ENCODE measurements at regions not wholly inside any gene's neighbourhood (a gene's known extent, or its start where the extent isn't known, plus 50 kb on each side); places are given as distances from the start of the nearest gene placed in this dataset.
"Not testable (repeated sequence)": the region's sequence is repeated elsewhere in the genome, so short reads cannot be mapped to it uniquely, and the experiment has no call there.

DNA sequence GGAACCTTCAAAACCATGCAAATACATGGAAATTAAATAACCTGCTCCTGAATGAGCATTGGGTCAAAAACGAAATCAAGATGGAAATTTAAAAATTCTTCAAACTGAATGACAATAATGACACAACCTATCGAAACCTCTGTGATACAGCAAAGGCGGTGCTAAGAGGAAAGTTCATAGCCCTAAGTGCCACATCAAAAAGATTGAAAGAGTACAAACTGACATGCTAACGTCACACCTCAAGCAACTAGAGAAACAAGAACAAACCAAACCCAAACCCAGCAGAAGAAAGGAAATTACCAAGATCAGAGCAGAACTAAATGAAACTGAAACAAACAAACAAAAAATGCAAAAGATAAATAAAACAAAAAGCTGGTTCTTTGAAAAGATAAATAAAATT lies 283.5 kb downstream of the SOX4 start:
- POLR2A ChIA-PET; H3K36me3 Mint-ChIP-seq (ENCODE audit: low read depth); CTCF ChIA-PET; H3K4me1 Mint-ChIP-seq; DNase-seq; H3K4me3 Mint-ChIP-seq; H3K27ac Mint-ChIP-seq; H3K27me3 Mint-ChIP-seq: not testable (repeated sequence)
- peaks cover 17% of the 10 kb centered on the region for H3K9me3 Mint-ChIP-seq

DNA sequence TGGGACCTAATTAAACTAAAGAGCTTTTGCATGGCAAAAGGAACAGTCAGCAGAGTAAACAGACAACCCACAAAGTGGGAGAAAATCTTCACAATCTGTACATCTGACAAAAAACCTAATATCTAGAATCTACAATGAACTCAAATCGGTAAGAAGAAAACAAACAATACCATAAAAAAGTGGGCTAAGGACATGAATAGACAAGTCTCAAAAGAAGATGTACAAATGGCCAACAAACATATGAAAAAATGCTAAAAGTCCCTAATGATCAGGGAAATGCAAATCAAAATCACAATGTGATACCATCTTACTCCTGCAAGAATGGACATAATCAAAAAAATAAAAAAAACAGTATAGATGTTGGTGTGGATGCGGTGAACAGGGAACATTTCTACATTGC lies 286.7 kb downstream of the SOX4 start:
- H3K4me1 Mint-ChIP-seq, DNase-seq, CTCF ChIA-PET: not testable (repeated sequence)

DNA sequence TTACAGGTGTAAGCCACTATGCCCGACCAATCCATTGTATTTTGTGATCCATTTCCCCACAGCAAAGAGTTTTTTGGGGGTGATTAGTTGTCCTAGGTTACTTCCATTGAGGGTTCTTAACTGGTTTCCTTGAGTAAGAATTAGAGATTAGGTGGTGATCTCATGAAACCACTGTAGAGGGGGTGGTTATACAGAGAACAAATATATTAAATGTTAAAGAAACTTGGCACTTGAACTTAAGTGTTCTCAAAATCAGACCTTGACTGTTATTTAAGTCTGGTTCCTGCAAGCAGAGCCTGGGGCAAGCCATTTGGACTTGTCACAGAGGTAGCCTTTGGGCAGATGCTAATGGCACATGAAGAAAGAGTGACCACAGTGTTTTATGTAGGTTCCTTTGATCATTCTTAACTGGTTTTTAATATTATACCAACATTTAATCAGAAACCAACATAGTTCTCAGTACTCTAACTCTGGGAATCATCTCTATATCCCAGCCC lies 288.5 kb downstream of the SOX4 start:
- H3K27ac Mint-ChIP-seq = no peak overlapping the region
- H3K9me3 Mint-ChIP-seq = peaks cover 20% of the 10 kb centered on the region
- peaks cover 2% of the 10 kb centered on the region for H3K4me1 Mint-ChIP-seq
- ChIA-PET POLR2A (no interaction called here), CTCF (no interaction called here)
- no peak for DNase-seq
- H3K27me3 Mint-ChIP-seq = no peaks in the 10 kb centered on the region
- H3K36me3 Mint-ChIP-seq (ENCODE audit: low read depth) = no peaks in the 10 kb centered on the region
- no peak overlapping the region for H3K4me3 Mint-ChIP-seq

More for the DNA sequence above, 286.7 kb downstream of the SOX4 start:
- H3K36me3 Mint-ChIP-seq (ENCODE audit: low read depth); H3K27me3 Mint-ChIP-seq; H3K4me3 Mint-ChIP-seq; POLR2A ChIA-PET; H3K27ac Mint-ChIP-seq: not testable (repeated sequence)
- peaks cover 20% of the 10 kb centered on the region for H3K9me3 Mint-ChIP-seq

DNA sequence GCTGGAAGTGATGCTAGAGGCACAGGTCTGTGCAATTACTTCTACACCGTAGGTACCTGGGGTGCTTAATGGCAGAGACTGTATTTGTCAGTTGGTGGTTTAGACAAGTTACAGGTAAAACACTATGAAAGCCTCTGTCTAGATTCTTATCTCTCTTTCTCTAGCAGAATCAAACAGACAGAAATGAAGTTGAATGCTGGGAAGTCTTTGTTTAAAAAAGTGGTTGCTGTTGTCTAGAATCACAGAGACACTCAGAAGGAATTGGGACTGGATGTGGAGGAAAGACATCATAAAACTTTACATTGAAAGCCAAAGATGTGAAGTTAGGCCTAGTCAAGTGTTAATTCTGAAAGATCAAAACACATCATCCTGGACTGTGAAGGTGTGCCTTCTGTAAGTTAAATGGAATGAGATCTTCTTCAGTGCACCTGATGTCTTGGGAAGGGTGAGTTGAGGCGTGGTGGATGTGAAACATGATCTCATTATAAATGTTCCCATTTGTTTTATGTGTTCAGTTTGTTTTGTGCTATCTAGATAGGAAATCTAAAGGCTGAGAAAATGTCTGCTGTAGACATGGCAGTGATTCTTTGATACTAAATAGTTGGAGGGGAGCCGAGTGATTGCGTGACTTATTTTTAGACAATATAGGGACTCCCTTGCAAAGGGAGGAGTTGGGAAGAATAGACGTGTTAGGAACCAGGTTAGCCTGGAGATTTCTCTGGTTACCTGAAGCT lies 290.2 kb downstream of the SOX4 start:
- Mint-ChIP-seq H3K4me3 (no peak overlapping the region), H3K27ac (no peak overlapping the region), H3K9me3 (peaks cover 18% of the 10 kb centered on the region), H3K27me3 (no peaks in the 10 kb centered on the region), H3K36me3 (ENCODE audit: low read depth) (no peaks in the 10 kb centered on the region), H3K4me1 (no peaks in the 10 kb centered on the region)
- ChIA-PET CTCF (no interaction called here), POLR2A (no interaction called here)
- no peak for DNase-seq

DNA sequence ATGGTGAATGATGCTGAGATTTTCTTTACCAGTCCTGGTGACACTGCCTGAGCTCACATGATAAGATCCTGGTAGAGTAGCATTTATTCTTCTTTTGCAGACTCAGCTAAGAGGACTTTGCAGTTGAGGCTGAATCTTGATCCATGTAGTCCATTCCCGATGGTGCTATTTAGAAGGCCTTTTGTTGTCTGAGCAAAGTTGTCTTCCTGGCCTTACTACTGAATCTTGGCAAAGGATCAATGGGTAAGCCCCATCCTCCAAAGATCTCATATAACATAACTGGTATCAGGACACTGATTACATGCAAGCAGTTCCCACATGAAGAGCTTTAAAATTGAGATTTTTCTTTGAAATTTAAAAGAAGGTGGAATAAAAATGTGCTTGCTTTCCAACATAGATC lies 291.6 kb downstream of the SOX4 start:
- ChIA-PET POLR2A (no interaction called here), CTCF (no interaction called here)
- Mint-ChIP-seq H3K27ac (no peak overlapping the region), H3K9me3 (peaks cover 13% of the 10 kb centered on the region), H3K27me3 (no peaks in the 10 kb centered on the region), H3K4me3 (no peak overlapping the region), H3K4me1 (no peaks in the 10 kb centered on the region), H3K36me3 (ENCODE audit: low read depth) (no peaks in the 10 kb centered on the region)
- DNase-seq = no peak

DNA sequence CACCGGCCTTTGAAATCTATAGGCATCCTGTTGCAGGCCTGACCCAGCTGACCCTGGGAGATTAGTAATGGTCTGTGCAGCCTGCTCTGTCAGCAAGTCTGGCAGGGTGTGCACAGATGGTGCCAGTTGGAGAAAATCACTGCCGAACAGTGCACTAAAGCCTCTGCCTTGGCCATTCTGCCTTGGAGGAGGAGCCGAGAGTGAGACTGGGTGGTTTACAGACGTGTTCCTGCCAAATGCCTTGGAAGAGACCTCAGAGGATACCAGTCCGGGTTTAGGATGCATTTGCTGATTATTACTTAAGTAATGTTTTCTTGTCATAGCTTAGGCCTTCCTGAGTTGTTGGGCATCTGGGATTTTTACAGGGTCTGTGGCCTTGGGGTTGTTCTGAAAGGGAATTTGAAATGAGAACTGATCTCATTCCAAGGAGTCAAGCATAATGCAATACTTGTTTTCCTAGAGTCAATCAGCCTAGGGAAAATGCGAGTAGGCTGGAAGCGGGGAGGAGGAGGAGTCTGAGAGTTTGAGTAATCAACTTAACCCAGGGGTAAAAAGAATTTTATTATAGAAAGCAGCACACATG lies 292.1 kb downstream of the SOX4 start:
- DNase-seq = no peak
- POLR2A ChIA-PET = no interaction called here
- Mint-ChIP-seq H3K4me1 (no peaks in the 10 kb centered on the region), H3K9me3 (peaks cover 7% of the 10 kb centered on the region), H3K27ac (no peak overlapping the region), H3K4me3 (no peak overlapping the region), H3K27me3 (no peaks in the 10 kb centered on the region), H3K36me3 (ENCODE audit: low read depth) (no peaks in the 10 kb centered on the region)
- CTCF ChIA-PET = no interaction called here

DNA sequence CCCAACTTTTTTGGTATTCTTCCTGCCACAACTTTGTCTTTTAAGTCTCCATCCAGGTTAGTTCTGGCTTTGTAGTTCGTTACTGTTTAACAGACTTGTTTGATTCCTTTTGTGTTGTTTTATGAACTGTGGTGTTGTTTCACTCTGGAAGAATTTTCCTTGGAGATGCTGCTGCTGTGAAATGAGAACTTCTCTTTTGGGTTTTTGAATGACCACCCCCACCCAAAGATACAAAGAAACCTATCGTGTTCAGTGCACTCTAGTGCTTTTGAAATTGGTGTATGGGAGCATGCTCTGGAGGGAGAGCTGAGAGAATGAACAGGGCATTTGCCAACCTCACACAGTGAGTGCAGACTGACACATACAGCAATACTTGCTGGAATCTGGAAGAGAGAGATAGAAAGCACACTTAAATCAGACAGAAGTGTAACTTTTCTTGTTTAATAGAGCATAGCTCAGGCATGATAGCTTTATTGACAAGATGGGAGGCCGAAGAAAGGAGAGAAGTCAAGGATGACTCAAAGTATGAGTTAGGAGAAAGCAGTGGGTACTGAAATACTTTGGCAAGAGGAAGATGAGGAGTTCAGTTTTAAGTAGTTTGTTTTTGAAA lies 293.1 kb downstream of the SOX4 start:
- Mint-ChIP-seq H3K4me1 (no peaks in the 10 kb centered on the region), H3K36me3 (ENCODE audit: low read depth) (no peaks in the 10 kb centered on the region), H3K9me3 (peaks cover 7% of the 10 kb centered on the region), H3K27ac (no peak overlapping the region), H3K4me3 (no peak overlapping the region), H3K27me3 (no peaks in the 10 kb centered on the region)
- ChIA-PET POLR2A (no interaction called here), CTCF (no interaction called here)
- no peak for DNase-seq

DNA sequence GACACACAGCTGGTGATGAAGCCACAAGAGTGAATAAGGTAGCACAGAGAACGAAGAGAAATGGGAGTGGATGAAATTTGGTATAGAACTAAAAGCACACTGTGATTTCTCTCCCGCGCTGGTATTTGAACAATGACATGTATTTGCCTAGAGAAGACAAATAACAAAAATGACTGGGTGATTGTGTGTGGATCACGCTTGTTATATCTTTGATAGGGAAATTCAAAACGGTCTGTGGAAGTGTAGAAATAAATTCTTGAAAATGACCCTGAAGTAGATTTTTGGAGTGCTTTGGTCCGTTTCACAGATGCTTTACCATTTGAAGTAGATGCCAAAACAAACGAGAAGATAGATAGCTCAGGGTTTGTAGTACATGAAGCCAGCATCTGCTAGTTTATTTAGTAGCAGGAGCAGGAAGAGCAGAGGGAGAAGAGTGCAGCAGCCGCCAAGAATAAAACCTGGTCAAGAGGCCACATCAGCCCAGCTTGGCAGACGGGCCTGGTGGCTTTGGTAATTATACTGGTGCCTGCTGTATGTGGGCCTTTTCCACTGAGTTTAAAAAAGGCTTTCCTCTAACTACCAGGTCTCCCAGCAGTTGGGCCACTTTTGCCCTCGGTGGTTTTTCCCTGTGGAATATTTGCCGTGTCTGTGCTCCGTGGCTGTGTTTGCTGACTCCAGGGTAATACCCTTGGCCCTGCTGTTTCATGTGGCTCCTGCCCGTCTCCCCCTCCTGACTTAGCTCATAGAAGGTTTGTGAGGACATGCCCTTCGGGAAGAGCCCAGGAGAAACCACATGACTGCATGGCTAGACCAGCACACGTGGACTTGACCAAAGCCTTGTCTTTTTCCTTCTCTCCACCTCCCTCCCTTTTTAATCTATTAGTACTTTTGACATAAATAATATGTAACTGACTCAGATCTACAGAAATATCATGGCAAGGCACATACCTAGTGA lies 294.0 kb downstream of the SOX4 start:
- ChIA-PET POLR2A (no interaction called here), CTCF (no interaction called here)
- Mint-ChIP-seq H3K27ac (no peak overlapping the region), H3K9me3 (peaks cover 7% of the 10 kb centered on the region), H3K4me1 (no peaks in the 10 kb centered on the region), H3K27me3 (no peaks in the 10 kb centered on the region), H3K4me3 (no peak overlapping the region), H3K36me3 (ENCODE audit: low read depth) (no peaks in the 10 kb centered on the region)
- DNase-seq = no peak

DNA sequence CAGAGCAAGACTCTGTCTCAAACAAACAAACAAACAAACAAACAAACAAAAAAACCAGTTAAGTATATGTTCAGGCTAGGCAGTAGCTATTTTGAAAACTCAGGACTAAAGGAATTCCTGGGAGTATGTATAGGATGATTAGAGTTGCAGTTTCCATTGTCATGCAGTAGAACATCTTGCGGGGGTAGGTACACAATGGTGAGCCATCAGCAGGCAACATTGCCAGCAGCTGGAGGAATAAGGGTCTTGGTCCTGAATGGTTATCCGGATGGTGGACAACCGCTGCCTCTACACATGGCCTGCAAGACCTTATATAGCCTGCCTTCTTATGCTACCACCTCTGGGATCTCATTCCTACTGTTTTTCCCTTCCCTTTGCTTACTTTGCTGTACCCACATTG lies 297.5 kb downstream of the SOX4 start:
- Mint-ChIP-seq H3K9me3 (peaks cover 7% of the 10 kb centered on the region), H3K27ac (no peak overlapping the region), H3K4me1 (no peaks in the 10 kb centered on the region), H3K4me3 (no peak overlapping the region), H3K36me3 (ENCODE audit: low read depth) (no peaks in the 10 kb centered on the region), H3K27me3 (no peaks in the 10 kb centered on the region)
- no peak for DNase-seq
- ChIA-PET POLR2A (no interaction called here), CTCF (no interaction called here)

- no peaks in the 10 kb centered on the region for H3K27me3 Mint-ChIP-seq
- H3K27ac Mint-ChIP-seq = no peak overlapping the region
- peaks cover 7% of the 10 kb centered on the region for H3K9me3 Mint-ChIP-seq
- ChIA-PET POLR2A (no interaction called here), CTCF (no interaction called here)
- no peak for DNase-seq
- H3K36me3 Mint-ChIP-seq (ENCODE audit: low read depth) = no peaks in the 10 kb centered on the region
- H3K4me3 Mint-ChIP-seq = no peak overlapping the region
- no peaks in the 10 kb centered on the region for H3K4me1 Mint-ChIP-seq
These were observed 300.2 kb downstream of the SOX4 start for GRCh38 chr6:21893793-21894192.

- Mint-ChIP-seq H3K27me3 (no peaks in the 10 kb centered on the region), H3K36me3 (ENCODE audit: low read depth) (no peaks in the 10 kb centered on the region), H3K27ac (no peak overlapping the region), H3K4me3 (no peak overlapping the region), H3K9me3 (peaks cover 10% of the 10 kb centered on the region), H3K4me1 (no peaks in the 10 kb centered on the region)
- DNase-seq = no peak
- POLR2A ChIA-PET = no interaction called here
- CTCF ChIA-PET = no interaction called here
These were observed 302.0 kb downstream of the SOX4 start for GRCh38 chr6:21895555-21895954.

GRCh38 chr6:21898107-21898796 lies 304.7 kb downstream of the SOX4 start:
- H3K36me3 Mint-ChIP-seq (ENCODE audit: low read depth) = no peaks in the 10 kb centered on the region
- ChIA-PET POLR2A (no interaction called here), CTCF (no interaction called here)
- no peaks in the 10 kb centered on the region for H3K27me3 Mint-ChIP-seq
- no peak overlapping the region for H3K4me3 Mint-ChIP-seq
- no peaks in the 10 kb centered on the region for H3K4me1 Mint-ChIP-seq
- DNase-seq = no peak
- no peak overlapping the region for H3K27ac Mint-ChIP-seq
- H3K9me3 Mint-ChIP-seq = peaks cover 10% of the 10 kb centered on the region

- Mint-ChIP-seq H3K36me3 (ENCODE audit: low read depth) (no peaks in the 10 kb centered on the region), H3K4me3 (no peak overlapping the region), H3K9me3 (peaks cover 10% of the 10 kb centered on the region), H3K27me3 (no peaks in the 10 kb centered on the region), H3K4me1 (no peaks in the 10 kb centered on the region), H3K27ac (no peak overlapping the region)
- DNase-seq = no peak
- ChIA-PET CTCF (no interaction called here), POLR2A (no interaction called here)
These were observed 306.2 kb downstream of the SOX4 start for GRCh38 chr6:21899708-21900107.

Data from activated CD4-positive, alpha-beta memory T cell treated with anti-CD3 and anti-CD28 coated beads, Interleukin-2, amount 10 ng/mL, durations not matched to agents 7 days and 5 days (primary cell).